Kidney epithelial cell (primary cell): ENCODE measurements at regions not wholly inside any gene's neighbourhood (a gene's known extent, or its start where the extent isn't known, plus 50 kb on each side); places are given as distances from the start of the nearest gene placed in this dataset.

Experiments used
- DNase-seq: peaks from one replicate; pipeline ENCODE4 v3.0.0-alpha.2; 2010; ENCODE audit warnings: low read depth
- H3K27me3 ChIP-seq: 2 replicates; pipeline ENCODE4 v1.6.0; 2011; ENCODE audit warnings: low read length; ENCODE audit not compliant: control insufficient read depth, insufficient read depth
- H3K36me3 ChIP-seq: 2 replicates; pipeline ENCODE4 v1.5.1; 2011; ENCODE audit warnings: low read length; ENCODE audit not compliant: control insufficient read depth, insufficient read depth
- H3K4me3 ChIP-seq: 2 replicates; pipeline ENCODE4 v1.5.1; 2011; ENCODE audit warnings: low read depth, mild to moderate bottlenecking, control low read depth, low read length
- CTCF ChIP-seq: IDR thresholded peaks from 2 replicates; pipeline ENCODE4 v1.5.1; 2011; ENCODE audit warnings: mild to moderate bottlenecking, moderate library complexity, low read length, control low read depth, inconsistent platforms; ENCODE audit not compliant: insufficient read depth, poor library complexity, severe bottlenecking

- no peaks in the 10 kb centered on the region for H3K36me3 ChIP-seq
Observed at GRCh38 chr19:30130356-30131122, 188.5 kb downstream of the URI1 start.

GRCh38 chr19:30131246-30131645 lies 189.2 kb downstream of the URI1 start:
- H3K27me3 ChIP-seq = no peaks in the 10 kb centered on the region
- H3K4me3 ChIP-seq = no peak overlapping the region
- DNase-seq = no peak
- H3K36me3 ChIP-seq = no peaks in the 10 kb centered on the region
- TF ChIP-seq CTCF = no peak

More at GRCh38 chr19:30130356-30131122, 188.5 kb downstream of the URI1 start:
- TF ChIP-seq CTCF = no peak
- no peaks in the 10 kb centered on the region for H3K27me3 ChIP-seq
- H3K4me3 ChIP-seq = no peak overlapping the region
- DNase-seq = no peak

DNA sequence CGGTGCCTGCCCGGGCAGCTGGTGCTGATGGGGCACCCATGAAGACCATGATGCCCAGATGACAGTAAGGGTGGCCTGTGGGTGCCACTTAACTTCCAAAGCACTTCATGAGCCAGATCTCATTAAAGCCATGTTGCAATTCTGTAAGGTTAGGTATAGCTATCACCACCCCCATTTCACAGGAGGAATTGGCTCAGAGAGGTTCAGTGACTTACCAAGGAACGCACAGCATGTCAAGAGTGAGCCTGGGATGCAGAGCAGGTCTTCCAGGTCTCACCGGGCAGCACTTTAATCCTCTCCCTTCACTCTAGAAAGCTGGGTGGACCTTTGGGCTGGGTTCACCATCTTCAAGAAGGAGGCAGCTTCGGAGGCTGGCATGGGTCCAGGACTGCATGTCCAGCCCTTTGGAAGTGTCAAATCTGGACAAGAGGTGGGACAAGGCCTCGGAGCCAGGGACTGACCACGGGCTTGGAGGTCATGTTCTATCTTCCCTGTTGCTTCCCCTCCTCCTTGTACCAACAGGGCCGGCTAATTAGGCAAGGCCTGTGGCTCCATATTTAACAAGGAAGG lies 189.8 kb downstream of the URI1 start:
- no peaks in the 10 kb centered on the region for H3K36me3 ChIP-seq
- no peak overlapping the region for H3K4me3 ChIP-seq
- DNase-seq = no peak
- H3K27me3 ChIP-seq = no peaks in the 10 kb centered on the region
- TF ChIP-seq CTCF = no peak

- Histone ChIP-seq H3K27me3 (no peaks in the 10 kb centered on the region), H3K36me3 (no peaks in the 10 kb centered on the region), H3K4me3 (no peak overlapping the region)
- TF ChIP-seq CTCF = no peak
- DNase-seq = no peak
Observed at GRCh38 chr19:30132343-30133075, 190.5 kb downstream of the URI1 start.

DNA sequence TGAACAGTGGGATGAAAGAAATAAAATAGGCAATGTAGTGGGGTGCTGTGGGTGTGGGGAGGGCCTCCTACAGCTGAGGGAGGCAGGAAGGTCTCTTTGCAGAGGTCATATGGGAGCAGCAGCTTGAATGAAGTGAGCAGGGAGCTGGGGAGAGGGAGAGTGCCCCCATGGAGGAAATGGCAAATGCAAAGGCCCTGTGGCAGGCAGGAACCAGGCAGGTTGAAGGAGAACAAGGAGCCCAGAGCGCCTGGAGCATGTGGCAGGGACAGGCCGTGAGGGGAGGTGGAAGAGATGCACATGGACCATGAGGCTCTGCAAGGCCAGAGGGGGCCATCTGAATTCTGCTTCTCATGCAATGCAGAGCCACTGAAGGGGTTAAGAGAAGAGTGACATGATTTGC lies 191.8 kb downstream of the URI1 start:
- TF ChIP-seq CTCF = no peak

More for the DNA sequence above, 191.8 kb downstream of the URI1 start:
- DNase-seq = no peak
- Histone ChIP-seq H3K4me3 (no peak overlapping the region), H3K36me3 (no peaks in the 10 kb centered on the region), H3K27me3 (no peaks in the 10 kb centered on the region)
